GM18868 (cell line): ENCODE measurements at regions not wholly inside any gene's neighbourhood (a gene's known extent, or its start where the extent isn't known, plus 50 kb on each side); places are given as distances from the start of the nearest gene placed in this dataset.
"Not testable (repeated sequence)": the region's sequence is repeated elsewhere in the genome, so short reads cannot be mapped to it uniquely, and the experiment has no call there.

Experiments used
- ATAC-seq: cut with Tn5 transposase; IDR thresholded peaks from one replicate; pipeline ENCODE4 v1.9.1; 2021; ENCODE audit warnings: mild to moderate bottlenecking, moderate library complexity; ENCODE audit not compliant: unreplicated experiment

DNA sequence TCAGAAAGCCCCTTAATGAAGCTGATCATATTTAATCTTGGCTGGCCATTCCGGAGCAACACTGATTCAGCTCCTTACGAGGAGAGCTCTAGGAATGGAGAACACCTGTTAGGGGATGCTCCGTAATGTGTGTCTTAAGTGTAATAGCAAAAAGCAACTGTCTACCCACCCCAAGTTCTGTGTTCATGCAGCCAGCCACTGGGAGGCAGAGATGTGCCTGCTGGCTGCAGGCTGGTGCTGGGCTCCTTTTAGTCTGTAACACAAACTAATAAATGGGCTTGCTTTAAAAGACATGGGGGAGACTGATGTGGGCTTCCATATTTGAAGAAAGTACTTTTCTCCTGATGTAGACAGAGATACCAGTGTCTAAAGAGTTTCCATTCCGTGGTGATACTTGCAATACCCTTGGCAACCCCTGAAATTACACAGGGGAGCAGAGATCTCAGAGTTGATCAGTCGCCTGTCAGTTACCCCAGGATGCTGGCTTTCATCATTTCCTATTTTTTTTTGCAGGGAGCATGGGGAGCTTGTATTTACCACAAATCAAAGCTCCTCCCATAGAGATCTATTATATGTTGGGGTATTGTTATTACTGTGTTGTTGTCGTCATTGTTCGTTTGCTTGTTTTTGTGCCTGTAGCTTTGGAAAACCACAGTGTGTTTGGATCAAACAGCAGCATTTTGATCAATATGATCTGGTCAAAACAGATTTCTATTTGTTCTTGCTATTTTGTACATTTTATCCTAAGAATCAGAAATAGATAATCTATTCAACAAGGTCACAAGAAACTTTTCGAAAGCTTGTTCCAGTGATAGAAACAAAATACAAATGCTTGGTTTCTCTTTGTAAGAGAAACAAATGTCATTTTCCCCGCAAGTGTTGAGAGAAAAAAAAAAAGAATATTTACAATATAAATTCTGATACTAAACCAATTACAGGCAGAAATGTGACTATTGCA, 65.8 kb downstream of the MTX3 start:
- no peak for ATAC-seq

DNA sequence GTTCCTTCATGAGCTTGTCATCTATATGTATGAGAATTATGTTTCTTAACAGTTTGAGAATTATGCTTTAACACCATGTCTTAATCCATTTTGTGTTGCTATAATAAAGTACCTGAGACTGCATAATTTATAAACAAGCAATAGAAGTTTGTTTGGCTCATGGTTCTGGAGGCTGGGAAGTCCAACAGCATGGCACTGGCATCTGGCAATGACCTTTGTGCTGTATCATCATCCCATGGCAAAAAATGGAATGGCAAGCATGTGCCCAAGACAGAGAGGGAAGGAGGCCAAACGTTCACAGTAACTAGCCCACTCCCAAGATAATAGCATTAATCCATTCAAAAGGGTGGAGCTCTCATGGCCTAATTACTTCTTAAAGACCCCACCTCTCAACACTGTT, 67.6 kb downstream of the MTX3 start:
- no peak for ATAC-seq

DNA sequence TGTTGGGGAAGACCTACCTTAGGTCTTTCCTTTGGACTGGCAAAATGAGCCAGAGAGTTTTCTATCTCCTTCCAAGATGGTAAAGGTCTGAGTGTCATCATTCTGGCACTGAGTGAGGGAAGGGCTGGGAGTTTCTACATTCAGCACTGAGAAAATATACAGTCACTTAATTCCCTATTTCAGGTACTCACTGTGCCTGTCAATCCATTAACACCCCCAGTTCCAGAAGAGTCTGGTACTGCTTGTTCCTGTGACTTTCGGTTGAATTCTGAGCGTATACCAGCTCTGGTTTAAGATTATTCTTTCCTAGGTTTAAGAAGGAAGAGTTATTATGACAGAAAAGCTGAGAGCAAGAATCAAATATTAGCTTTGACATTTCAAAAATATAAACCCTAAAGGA, 68.4 kb downstream of the MTX3 start:
- ATAC-seq = no peak

DNA sequence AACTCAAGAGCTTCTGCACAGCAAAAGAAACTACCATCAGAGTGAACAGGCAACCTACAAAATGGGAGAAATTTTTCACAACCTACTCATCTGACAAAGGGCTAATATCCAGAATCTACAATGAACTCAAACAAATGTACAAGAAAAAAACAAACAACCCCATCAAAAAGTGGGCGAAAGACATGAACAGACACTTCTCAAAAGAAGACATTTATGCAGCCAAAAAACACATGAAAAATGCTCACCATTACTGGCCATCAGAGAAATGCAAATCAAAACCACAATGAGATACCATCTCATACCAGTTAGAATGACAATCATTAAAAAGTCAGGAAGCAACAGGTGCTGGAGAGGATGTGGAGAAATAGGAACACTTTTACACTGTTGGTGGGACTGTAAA, 83.6 kb downstream of the MTX3 start:
- not testable (repeated sequence) for ATAC-seq

DNA sequence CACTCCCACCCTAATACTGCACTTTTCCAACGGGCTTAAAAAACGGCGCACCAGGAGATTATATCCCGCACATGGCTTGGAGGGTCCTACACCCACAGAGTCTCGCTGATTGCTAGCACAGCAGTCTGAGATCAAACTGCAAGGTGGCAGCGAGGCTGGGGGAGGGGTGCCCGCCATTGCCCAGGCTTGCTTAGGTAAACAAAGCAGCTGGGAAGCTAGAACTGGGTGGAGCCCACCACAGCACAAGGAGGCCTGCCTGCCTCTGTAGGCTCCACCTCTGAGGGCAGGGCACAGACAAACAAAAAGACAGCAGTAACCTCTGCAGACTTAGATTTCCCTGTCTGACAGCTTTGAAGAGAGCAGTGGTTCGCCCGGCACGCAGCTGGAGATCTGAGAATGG, 88.5 kb downstream of the MTX3 start:
- ATAC-seq = not testable (repeated sequence)

DNA sequence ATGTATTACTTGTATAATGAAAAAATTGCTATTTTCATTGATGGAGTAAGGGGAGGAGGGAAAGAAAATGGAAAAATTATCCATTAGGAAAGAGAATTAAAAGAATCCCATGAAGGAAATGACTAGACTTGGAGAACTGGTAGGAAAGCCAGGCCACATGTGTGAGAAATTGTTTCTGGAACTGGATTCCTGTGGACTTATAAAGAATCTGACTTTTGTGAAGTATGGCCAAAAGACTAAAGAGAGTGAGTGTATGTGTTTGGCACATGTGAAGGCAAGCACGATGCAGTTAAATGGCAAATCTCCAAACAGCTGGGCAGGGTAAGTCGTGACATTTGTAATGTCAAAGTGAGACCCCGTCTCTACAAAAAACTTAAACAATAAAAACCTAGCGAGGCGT, 89.4 kb downstream of the MTX3 start:
- no peak for ATAC-seq

DNA sequence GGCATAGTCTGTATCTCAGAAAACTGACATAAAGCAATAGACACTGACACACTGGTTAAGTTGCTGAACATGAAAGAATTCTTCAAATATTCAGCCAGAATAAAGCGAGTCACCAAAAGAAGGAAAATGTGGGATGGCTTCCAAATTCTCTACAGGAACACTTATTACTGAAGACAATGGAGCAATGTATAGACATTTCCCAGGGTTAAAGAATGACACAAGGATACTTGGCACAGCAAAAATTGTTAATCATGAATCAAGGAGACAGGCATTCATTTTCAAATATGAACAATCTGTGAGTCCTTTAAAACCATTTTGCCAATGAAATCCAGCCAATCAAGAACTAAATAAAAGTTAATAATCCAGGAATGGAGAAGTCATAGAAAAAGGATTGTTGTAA, 92.5 kb downstream of the MTX3 start:
- ATAC-seq = no peak

DNA sequence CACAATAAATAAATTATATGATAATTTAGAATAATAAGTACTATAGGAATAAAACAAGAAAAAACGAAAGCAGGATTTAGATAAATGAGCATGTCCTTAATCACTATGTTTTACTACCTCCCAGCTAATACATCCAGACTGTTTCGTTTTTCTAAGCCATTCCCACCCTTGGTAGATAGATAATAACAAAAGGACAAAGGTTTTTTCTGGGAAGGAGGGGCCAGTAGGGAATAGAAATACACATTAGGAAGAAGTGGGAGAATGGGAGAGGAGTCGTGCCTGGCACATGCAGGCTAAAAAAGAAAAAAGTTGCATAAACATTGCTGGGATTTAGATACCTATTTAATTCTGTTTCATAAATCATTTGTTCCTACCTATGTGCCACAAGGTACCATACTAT, 97.1 kb downstream of the MTX3 start:
- ATAC-seq = no peak

DNA sequence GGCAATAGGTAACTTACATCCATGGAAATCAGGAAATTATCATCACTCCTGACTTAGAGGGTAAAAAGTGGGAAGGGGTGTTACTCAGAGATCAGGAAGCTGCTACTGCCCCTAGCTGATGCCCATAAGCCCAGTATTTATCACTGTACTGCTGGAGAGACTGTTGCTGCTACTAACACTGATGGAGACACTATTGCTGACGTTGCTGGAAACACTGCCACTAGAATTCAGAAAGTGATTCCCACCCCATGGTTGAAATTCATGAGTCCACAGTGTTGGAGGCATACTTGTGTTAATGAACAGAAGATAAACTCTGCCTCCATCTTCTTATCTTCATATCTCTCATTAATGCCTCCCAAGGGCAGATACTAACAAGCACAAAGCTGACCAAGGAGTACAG, 97.6 kb downstream of the MTX3 start:
- no peak for ATAC-seq

DNA sequence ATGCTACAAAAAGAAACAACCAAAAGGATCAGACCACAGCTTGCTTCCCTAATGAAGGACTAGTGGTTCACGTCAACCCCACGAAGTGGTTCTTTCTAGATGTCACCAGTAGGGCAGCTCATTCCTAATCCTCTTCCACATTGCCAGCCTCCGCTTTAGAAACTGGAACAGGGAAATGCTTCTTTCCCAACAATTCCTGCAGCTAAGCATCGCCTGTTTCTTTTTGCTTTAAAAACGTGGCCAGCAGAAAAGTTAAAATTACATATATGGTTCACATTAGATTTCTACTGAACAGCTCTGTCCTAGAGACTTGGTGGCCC, 100.2 kb downstream of the MTX3 start:
- ATAC-seq = no peak

DNA sequence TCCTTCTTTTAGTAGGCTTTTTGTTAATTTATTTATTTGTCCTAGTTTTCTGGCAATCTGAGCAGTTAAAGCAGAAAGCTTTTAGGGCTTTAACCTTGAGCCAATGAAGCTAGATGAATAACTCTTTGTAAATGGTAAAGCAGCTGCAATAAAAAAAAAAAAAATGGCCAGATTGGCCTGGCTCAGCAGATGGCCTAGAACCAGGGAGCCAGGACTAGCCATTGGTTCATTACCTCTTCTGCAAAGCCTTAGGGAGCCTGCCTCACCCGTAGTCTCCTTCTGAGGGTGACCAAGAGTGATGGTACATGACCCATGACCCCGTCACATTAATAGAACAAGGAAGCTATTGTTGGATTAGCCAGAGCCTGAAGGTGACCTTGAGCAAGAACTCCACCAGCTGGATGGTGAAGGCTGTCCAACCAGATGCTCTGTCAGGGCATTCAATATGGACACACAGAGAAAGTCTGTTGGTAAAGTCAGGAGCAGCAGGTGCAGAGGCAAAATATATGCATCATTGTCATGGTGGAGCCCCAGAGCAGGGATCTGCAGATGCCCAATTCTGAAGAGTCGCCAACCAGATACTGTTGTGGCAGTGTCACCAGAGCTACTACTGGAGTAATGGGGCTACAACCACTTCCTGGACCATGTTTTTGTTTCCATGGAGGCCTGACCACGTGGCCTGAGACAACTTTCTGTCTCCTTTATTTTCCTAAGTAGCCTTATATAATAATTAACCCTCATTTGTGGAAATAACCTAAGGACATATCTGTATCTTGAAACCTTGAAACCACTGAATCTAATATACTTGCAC, 100.7 kb downstream of the MTX3 start:
- ATAC-seq = no peak

DNA sequence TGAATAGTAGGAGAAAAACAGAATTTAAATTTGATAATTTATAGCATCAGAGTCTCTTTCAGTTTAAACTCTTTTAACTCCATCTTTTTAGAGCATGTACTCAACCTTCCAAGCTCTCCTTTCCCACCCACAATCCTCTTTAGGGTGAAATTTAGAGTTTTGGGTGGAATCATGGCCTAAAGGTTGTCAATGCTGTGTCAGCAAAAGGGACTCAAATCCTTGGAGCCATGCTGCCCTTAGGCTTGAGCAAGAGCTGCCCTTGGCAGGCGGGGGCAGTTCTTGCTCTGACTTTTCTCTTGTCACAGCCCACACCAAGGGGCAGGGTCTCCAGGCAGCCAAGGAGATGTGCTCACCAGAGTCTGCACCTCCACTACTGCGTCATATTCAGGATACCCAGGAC, 102.4 kb downstream of the MTX3 start:
- no peak for ATAC-seq

DNA sequence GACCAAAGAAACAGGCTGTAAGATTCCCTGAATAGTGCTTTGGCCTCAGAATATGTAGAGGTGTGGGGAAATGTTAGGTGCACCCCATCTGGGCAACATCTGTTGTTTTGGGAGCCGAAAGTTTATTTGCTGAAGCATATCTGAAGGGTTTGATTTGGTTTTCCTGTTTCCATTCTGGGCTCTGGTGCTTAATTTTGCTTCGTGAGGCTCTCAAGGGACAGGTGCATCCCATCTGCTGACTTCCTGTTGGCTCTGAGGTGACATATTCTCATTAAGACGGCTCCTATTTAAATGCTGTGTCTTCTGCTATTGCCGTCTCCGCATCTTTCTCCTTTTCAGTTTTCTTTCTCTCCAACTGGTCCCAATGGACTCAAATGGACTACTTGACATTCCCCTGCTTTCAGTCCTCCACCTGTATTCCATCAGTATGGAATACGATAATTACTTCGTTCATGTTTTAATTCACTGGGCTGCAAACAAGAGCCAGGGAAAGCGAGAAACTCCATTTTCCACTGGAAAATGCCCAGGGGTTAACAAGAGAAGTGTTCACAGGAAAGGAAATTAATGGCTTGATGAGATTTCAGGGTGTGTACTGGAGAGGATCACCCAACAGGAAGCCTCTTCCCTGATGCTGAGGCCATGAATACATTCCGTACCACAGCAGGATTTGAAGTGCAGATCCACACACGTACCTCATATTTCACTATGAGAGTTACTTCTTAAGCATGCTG, 104.0 kb downstream of the MTX3 start:
- no peak for ATAC-seq

DNA sequence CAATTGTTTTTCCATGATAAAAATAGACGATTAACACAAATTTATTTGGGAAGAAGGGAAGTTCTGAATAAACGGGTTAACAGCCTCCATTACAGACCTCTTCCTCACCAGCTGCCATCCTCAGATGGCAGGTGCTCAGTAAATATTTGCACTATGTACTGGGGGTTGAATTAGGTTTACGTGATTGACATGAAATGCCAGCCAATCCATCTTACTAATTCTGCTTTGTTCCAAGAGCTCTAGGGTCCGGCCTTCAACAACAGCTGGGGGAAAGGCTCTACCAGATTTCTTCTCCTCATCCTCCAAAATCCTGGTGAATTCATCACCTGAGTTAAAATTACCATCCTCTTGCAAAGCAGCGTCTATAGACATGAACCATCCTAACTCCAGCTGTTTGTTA, 104.6 kb downstream of the MTX3 start:
- ATAC-seq = no peak

DNA sequence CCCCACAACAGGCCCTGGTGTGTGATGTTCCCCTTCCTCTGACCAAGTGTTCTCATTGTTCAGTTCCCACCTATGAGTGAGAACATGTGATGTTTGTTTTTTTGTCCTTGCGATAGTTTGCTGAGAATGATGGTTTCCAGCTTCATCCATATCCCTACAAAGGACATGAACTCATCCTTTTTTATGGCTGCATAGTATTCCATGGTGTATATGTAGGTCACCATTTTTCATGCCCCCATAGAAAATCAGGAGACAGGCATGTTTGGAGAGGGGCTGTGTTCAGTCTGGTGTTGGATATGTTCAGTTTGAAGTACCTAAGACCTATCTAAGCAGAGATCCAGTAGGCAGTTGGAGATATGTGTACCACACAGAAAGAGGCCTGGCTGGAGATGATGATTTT, 111.2 kb downstream of the MTX3 start:
- ATAC-seq = not testable (repeated sequence)

DNA sequence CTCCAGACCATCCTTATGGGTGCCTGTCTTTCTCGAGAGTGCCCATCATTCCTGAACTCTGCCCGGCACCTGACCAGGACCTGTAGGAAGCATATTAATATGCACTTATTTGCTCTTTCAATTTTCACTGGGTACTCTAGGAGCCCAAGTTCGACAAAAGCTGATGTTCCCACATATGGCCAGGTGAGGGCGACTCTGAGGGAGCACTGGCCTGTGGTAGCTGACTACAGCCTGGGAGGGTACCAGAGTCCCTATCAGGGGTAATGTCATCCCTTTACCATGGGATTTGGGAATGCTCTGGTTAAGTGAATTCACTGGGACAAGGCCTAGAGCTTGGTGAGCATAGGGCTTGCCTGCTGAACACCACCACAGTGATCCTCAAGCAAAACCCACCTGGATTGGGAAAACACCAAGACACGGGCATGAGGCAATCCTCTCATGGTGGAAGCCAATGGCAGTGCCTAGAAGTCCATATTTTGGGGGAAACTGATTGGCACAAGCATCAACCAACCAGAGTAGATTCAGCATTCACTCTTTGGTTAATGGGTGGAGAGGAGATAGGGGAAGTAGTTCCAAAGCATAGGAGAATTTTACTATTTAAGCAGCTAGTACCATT, 112.2 kb downstream of the MTX3 start:
- ATAC-seq = no peak

DNA sequence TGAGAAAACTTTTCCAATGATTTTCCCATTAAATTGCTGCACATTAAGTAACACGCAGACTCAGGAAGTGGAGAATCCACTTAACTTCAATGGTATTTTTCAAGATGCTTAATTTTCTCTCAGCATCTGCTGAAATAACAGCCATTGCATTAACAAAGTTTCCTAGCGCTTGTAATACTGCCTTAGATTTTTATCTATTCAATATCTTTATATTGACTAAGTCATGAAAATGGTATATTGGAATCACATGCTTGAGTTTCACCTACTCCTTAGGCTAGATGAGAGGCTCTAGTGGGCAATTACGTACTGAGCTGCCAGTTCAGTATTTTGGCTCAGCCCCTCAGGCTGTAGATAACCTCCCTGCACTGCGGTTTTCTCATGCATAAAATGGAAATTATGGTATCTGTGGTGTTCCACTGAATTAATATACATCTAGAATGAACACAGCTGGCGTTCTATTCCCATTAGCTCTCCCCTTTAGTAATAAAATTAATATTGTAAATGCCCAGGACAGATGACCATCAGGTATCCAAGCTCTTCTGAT, 112.9 kb downstream of the MTX3 start:
- no peak for ATAC-seq

DNA sequence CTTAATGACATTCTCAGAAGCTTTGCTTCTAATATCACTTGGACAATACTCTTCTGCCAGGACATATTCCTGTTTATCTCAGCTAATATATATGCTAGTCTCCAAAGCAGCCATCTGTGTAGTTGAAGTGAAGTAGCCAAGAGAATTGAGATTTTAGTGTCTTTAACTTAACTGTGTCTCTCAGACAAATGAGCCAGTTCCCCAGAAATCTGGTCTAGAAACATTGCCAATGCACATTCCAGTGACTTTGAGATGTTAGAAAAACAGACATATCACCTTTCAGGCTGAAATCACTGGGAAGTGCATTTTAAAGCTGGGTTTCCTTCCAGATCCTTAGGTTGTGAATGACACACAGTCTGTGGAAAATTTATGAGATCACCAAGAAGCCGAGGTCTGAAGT, 114.6 kb downstream of the MTX3 start:
- no peak for ATAC-seq

DNA sequence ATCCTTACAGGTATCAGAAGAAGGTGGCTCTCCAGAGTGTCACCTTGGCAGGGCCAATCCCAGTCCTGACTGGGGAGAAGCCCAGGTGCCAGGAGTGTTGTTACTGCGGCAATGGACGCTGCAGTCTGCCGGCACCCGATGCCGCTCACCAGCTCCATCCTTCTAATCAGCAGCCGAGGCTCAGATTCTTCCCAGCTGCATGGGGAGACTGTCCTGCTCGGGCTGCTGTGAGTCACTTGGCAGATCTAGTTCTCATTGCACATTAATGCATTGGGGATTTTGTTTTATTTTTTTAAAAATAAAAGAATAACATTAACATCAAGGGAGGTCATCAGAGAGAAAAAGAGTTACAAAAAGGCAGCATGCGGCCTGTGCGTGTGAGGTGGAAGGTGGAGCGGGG, 115.8 kb downstream of the MTX3 start:
- no peak for ATAC-seq

DNA sequence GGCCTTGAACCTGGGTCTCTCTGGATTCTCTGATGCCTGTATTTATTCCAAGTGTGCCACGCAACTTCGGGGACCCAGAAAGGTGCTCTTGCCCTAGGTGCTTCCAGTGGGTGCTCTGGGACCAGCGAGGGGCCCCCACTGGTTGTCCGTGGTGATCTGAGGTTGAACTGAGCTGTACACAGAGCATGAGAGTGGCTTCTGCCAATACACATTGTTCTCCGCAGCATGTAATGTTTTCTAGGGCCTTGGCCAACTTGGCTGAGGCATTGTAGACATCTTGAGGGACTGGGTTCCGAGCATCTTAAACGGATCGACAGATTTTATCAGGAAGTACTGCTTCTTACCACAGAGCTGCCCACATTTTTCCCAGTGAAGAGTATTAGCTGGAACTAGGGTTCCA, 117.9 kb downstream of the MTX3 start:
- ATAC-seq = no peak

DNA sequence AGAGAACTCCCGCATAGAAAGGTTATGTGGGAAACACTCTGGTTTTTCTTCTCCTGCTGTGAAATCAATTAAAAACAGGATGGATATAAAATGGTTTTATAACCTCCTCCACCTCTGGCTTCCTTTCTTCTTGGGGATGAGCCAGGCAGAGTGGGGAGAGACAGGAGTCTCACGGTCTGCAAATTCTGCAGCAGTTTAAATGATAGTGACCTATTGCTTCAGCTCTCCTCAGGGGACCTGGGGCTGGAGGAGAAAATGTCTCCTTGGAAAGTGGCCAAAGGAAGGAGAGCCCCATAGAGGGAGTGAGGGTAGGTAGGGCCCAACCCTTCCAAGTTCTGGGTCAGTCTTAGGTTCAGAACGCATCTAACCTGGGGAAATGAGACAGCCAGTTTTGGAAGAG, 118.8 kb downstream of the MTX3 start:
- no peak for ATAC-seq
